ENCODE measurements at regions not wholly inside any gene's neighbourhood (a gene's known extent, or its start where the extent isn't known, plus 50 kb on each side); places are given as distances from the start of the nearest gene placed in this dataset.

GRCh38 chr18:38851526-38851925 lies 1285.9 kb upstream of the CELF4 start:
- Histone ChIP-seq H2AFZ (ENCODE audit: low read length) (no peak overlapping the region), H3K27me3 (ENCODE audit: control insufficient read depth in 3 of 3, insufficient read depth in 3 of 3, low read depth in 1 of 3, low read length in 3 of 3) (no peaks in the 10 kb centered on the region), H3K9me3 (replicated peaks in 1 of 2; ENCODE audit: control insufficient read depth in 2 of 2, insufficient read depth in 1 of 2, low read depth in 1 of 2, low read length in 2 of 2) (peaks cover 0 to 2% of the 10 kb centered on the region in 2 donors), H3K9ac (ENCODE audit: low read depth, low read length, poor library complexity) (no peak overlapping the region), H3K79me1 (ENCODE audit: low read depth, low read length) (no peaks in the 10 kb centered on the region), H3K4me3 (ENCODE audit: low read length in 2 of 2) (no peak overlapping the region), H3K36me3 (replicated peaks in 1 of 2; ENCODE audit: control insufficient read depth in 2 of 2, insufficient read depth in 2 of 2, low read length in 2 of 2) (no peaks in the 10 kb centered on the region), H4K91ac (ENCODE audit: low read depth, low read length, poor library complexity) (no peak overlapping the region), H2AK5ac (ENCODE audit: low read depth, low read length) (no peak overlapping the region), H2BK15ac (ENCODE audit: low read length) (no peak overlapping the region), H2BK120ac (ENCODE audit: low read depth, low read length) (no peak overlapping the region), H3K4me1 (ENCODE audit: control insufficient read depth in 2 of 2, insufficient read depth in 1 of 2, low read depth in 1 of 2, low read length in 2 of 2) (no peaks in the 10 kb centered on the region), H3K18ac (ENCODE audit: low read length) (no peak overlapping the region), H2BK12ac (ENCODE audit: low read length) (no peak overlapping the region), H3K27ac (replicated peaks; ENCODE audit: low read length) (no peak overlapping the region), H3K14ac (ENCODE audit: low read length) (no peak overlapping the region), H3K4ac (ENCODE audit: low read length) (no peak overlapping the region), H3K4me2 (ENCODE audit: insufficient read depth, low read length, poor library complexity, severe bottlenecking) (no peak overlapping the region), H3K23ac (ENCODE audit: low read depth, low read length, poor library complexity) (no peak overlapping the region), H2BK5ac (ENCODE audit: low read length) (no peak overlapping the region), H4K8ac (ENCODE audit: low read depth, low read length) (no peak overlapping the region)
- no peak for DNase-seq (ENCODE audit: low spot score)

GRCh38 chr18:38847326-38847725 lies 1281.7 kb upstream of the CELF4 start:
- Histone ChIP-seq H2BK15ac (ENCODE audit: low read length) (no peak overlapping the region), H2AK5ac (ENCODE audit: low read depth, low read length) (no peak overlapping the region), H2BK5ac (ENCODE audit: low read length) (no peak overlapping the region), H3K36me3 (replicated peaks in 1 of 2; ENCODE audit: control insufficient read depth in 2 of 2, insufficient read depth in 2 of 2, low read length in 2 of 2) (no peaks in the 10 kb centered on the region), H2AFZ (ENCODE audit: low read length) (no peak overlapping the region), H3K79me1 (ENCODE audit: low read depth, low read length) (no peaks in the 10 kb centered on the region), H3K23ac (ENCODE audit: low read depth, low read length, poor library complexity) (no peak overlapping the region), H3K4me2 (ENCODE audit: insufficient read depth, low read length, poor library complexity, severe bottlenecking) (no peak overlapping the region), H4K8ac (ENCODE audit: low read depth, low read length) (no peak overlapping the region), H3K4me3 (ENCODE audit: low read length in 2 of 2) (no peak overlapping the region), H3K18ac (ENCODE audit: low read length) (no peak overlapping the region), H4K91ac (ENCODE audit: low read depth, low read length, poor library complexity) (no peak overlapping the region), H3K14ac (ENCODE audit: low read length) (no peak overlapping the region), H3K4ac (ENCODE audit: low read length) (no peak overlapping the region), H3K27me3 (ENCODE audit: control insufficient read depth in 3 of 3, insufficient read depth in 3 of 3, low read depth in 1 of 3, low read length in 3 of 3) (no peaks in the 10 kb centered on the region), H3K9me3 (replicated peaks in 1 of 2; ENCODE audit: control insufficient read depth in 2 of 2, insufficient read depth in 1 of 2, low read depth in 1 of 2, low read length in 2 of 2) (no peaks in the 10 kb centered on the region), H2BK120ac (ENCODE audit: low read depth, low read length) (no peak overlapping the region), H3K9ac (ENCODE audit: low read depth, low read length, poor library complexity) (no peak overlapping the region), H3K4me1 (ENCODE audit: control insufficient read depth in 2 of 2, insufficient read depth in 1 of 2, low read depth in 1 of 2, low read length in 2 of 2) (no peaks in the 10 kb centered on the region), H3K27ac (replicated peaks; ENCODE audit: low read length) (no peak overlapping the region), H2BK12ac (ENCODE audit: low read length) (no peak overlapping the region)
- no peak for DNase-seq (ENCODE audit: low spot score)
- no CpG with 5 or more reads among the region's 2 CpGs for WGBS, 2 donors (ENCODE audit: extremely low coverage in 2 of 2, insufficient read length in 2 of 2, insufficient replicate concordance in 1 of 2)

- no peak overlapping the region for H2BK120ac ChIP-seq (ENCODE audit: low read depth, low read length)
- H3K4ac ChIP-seq (ENCODE audit: low read length): no peak overlapping the region
- no peak overlapping the region for H2AFZ ChIP-seq (ENCODE audit: low read length)
- no peak overlapping the region for H2AK5ac ChIP-seq (ENCODE audit: low read depth, low read length)
- no peak overlapping the region for H2BK15ac ChIP-seq (ENCODE audit: low read length)
- H3K9me3 ChIP-seq (replicated peaks in 1 of 2; ENCODE audit: control insufficient read depth in 2 of 2, insufficient read depth in 1 of 2, low read depth in 1 of 2, low read length in 2 of 2): no peaks in the 10 kb centered on the region
- H2BK12ac ChIP-seq (ENCODE audit: low read length): no peak overlapping the region
- no peak overlapping the region for H2BK5ac ChIP-seq (ENCODE audit: low read length)
- no peak overlapping the region for H3K4me2 ChIP-seq (ENCODE audit: insufficient read depth, low read length, poor library complexity, severe bottlenecking)
- no peak overlapping the region for H4K91ac ChIP-seq (ENCODE audit: low read depth, low read length, poor library complexity)
- no peak for DNase-seq (ENCODE audit: low spot score)
- H3K9ac ChIP-seq (ENCODE audit: low read depth, low read length, poor library complexity): no peak overlapping the region
- H3K4me3 ChIP-seq (ENCODE audit: low read length in 2 of 2): no peak overlapping the region
- H4K8ac ChIP-seq (ENCODE audit: low read depth, low read length): no peak overlapping the region
- no peak overlapping the region for H3K23ac ChIP-seq (ENCODE audit: low read depth, low read length, poor library complexity)
- no peak overlapping the region for H3K27ac ChIP-seq (replicated peaks; ENCODE audit: low read length)
- H3K79me1 ChIP-seq (ENCODE audit: low read depth, low read length): no peaks in the 10 kb centered on the region
- H3K36me3 ChIP-seq (replicated peaks in 1 of 2; ENCODE audit: control insufficient read depth in 2 of 2, insufficient read depth in 2 of 2, low read length in 2 of 2): no peaks in the 10 kb centered on the region
- no CpG with 5 or more reads among the region's 2 CpGs for WGBS, 2 donors (ENCODE audit: extremely low coverage in 2 of 2, insufficient read length in 2 of 2, insufficient replicate concordance in 1 of 2)
- H3K14ac ChIP-seq (ENCODE audit: low read length): no peak overlapping the region
- no peak overlapping the region for H3K18ac ChIP-seq (ENCODE audit: low read length)
- no peaks in the 10 kb centered on the region for H3K4me1 ChIP-seq (ENCODE audit: control insufficient read depth in 2 of 2, insufficient read depth in 1 of 2, low read depth in 1 of 2, low read length in 2 of 2)
- H3K27me3 ChIP-seq (ENCODE audit: control insufficient read depth in 3 of 3, insufficient read depth in 3 of 3, low read depth in 1 of 3, low read length in 3 of 3): no peaks in the 10 kb centered on the region
These were observed 1277.7 kb upstream of the CELF4 start for GRCh38 chr18:38843291-38843690.

- H3K27ac ChIP-seq (replicated peaks; ENCODE audit: low read length): no peak overlapping the region
- no peak overlapping the region for H3K14ac ChIP-seq (ENCODE audit: low read length)
- H3K4me1 ChIP-seq (ENCODE audit: control insufficient read depth in 2 of 2, insufficient read depth in 1 of 2, low read depth in 1 of 2, low read length in 2 of 2): no peaks in the 10 kb centered on the region
- H3K23ac ChIP-seq (ENCODE audit: low read depth, low read length, poor library complexity): no peak overlapping the region
- no peak overlapping the region for H4K91ac ChIP-seq (ENCODE audit: low read depth, low read length, poor library complexity)
- no peaks in the 10 kb centered on the region for H3K79me1 ChIP-seq (ENCODE audit: low read depth, low read length)
- no peak overlapping the region for H3K4ac ChIP-seq (ENCODE audit: low read length)
- H2AK5ac ChIP-seq (ENCODE audit: low read depth, low read length): no peak overlapping the region
- no peak overlapping the region for H2BK12ac ChIP-seq (ENCODE audit: low read length)
- H4K8ac ChIP-seq (ENCODE audit: low read depth, low read length): no peak overlapping the region
- H2BK120ac ChIP-seq (ENCODE audit: low read depth, low read length): no peak overlapping the region
- H3K36me3 ChIP-seq (replicated peaks in 1 of 2; ENCODE audit: control insufficient read depth in 2 of 2, insufficient read depth in 2 of 2, low read length in 2 of 2): no peaks in the 10 kb centered on the region
- no peak overlapping the region for H3K4me2 ChIP-seq (ENCODE audit: insufficient read depth, low read length, poor library complexity, severe bottlenecking)
- no peak overlapping the region for H2AFZ ChIP-seq (ENCODE audit: low read length)
- WGBS, 2 donors (ENCODE audit: extremely low coverage in 2 of 2, insufficient read length in 2 of 2, insufficient replicate concordance in 1 of 2): no CpG with 5 or more reads among the region's 2 CpGs
- H3K9me3 ChIP-seq (replicated peaks in 1 of 2; ENCODE audit: control insufficient read depth in 2 of 2, insufficient read depth in 1 of 2, low read depth in 1 of 2, low read length in 2 of 2): no peaks in the 10 kb centered on the region
- no peak overlapping the region for H3K9ac ChIP-seq (ENCODE audit: low read depth, low read length, poor library complexity)
- H3K27me3 ChIP-seq (ENCODE audit: control insufficient read depth in 3 of 3, insufficient read depth in 3 of 3, low read depth in 1 of 3, low read length in 3 of 3): no peaks in the 10 kb centered on the region
- H3K18ac ChIP-seq (ENCODE audit: low read length): no peak overlapping the region
- no peak overlapping the region for H2BK5ac ChIP-seq (ENCODE audit: low read length)
- DNase-seq (ENCODE audit: low spot score): no peak
- H3K4me3 ChIP-seq (ENCODE audit: low read length in 2 of 2): no peak overlapping the region
- no peak overlapping the region for H2BK15ac ChIP-seq (ENCODE audit: low read length)
These were observed 1260.6 kb upstream of the CELF4 start for GRCh38 chr18:38826247-38826646.

All from neuronal stem cell (in vitro differentiated cells).